ENCODE measurements at regions not wholly inside any gene's neighbourhood (a gene's known extent, or its start where the extent isn't known, plus 50 kb on each side); places are given as distances from the start of the nearest gene placed in this dataset. TPM values are rescaled to one million over a fixed set of nuclear protein-coding genes. Genes with fewer than 3 reads are reported as not detected.

Small RNA genes in the stretch of these regions (small RNA-seq; reads per million reads assigned to genes)
- gene IGKJ1 (not detected), gene IGKJ3 (not detected), gene IGKJ4 (not detected), gene IGKJ5 (not detected), gene IGKV1-35 (not detected), gene IGKV2-19 (not detected), gene IGKV2-36 (not detected), gene IGKV2-38 (not detected), gene IGKV3-25 (not detected), gene IGKV7-3 (not detected), gene MIR4436A (not detected)

Data from omental fat pad (tissue), 1 donor.